HAP-1 (cell line): ENCODE measurements at regions not wholly inside any gene's neighbourhood (a gene's known extent, or its start where the extent isn't known, plus 50 kb on each side); places are given as distances from the start of the nearest gene placed in this dataset.

Experiments used
- DNase-seq, 2 experiments: peaks; one replicate each; pipeline ENCODE4 v3.0.0-alpha.2; 2016 to 2020; ENCODE audit warnings: low spot score in 2 of 2
- H3K27me3 ChIP-seq: fragments of 250-450 bp; sonication (Bioruptor Pico); 2 replicates; pipeline ENCODE4 v1.5.1; 2020; ENCODE audit warnings: low read depth, mild to moderate bottlenecking, moderate library complexity
- H3K36me3 ChIP-seq: fragments of 250-450 bp; sonication (Bioruptor Pico); replicated peaks from 2 replicates; pipeline ENCODE4 v1.5.1; 2020; ENCODE audit warnings: mild to moderate bottlenecking
- H3K4me1 ChIP-seq: fragments of 250-450 bp; sonication (Bioruptor Pico); 2 replicates; pipeline ENCODE4 v1.5.1; 2020; ENCODE audit warnings: mild to moderate bottlenecking
- H3K4me3 ChIP-seq: fragments of 250-450 bp; sonication (Bioruptor Pico); 2 replicates; pipeline ENCODE4 v1.5.1; 2020; ENCODE audit warnings: mild to moderate bottlenecking, moderate library complexity
- H3K9me3 ChIP-seq: fragments of 250-450 bp; sonication (Bioruptor Pico); 2 replicates; pipeline ENCODE4 v1.5.1; 2020; ENCODE audit warnings: mild to moderate bottlenecking, moderate library complexity
- in situ Hi-C: fragments of 300-500 bp; cut with MboI; formaldehyde crosslinking; loops from 3 replicates; pipeline ENCODE4 v1.14.3; 2020; ENCODE audit warnings: low sequenced_read_pairs, inconsistent platforms, mixed read lengths

GRCh38 chr10:84990713-84991112, 662.3 kb downstream of the CCSER2 start:
- no peak overlapping the region for H3K4me3 ChIP-seq

GRCh38 chr10:84991301-84991700, 662.9 kb downstream of the CCSER2 start:
- Histone ChIP-seq H3K27me3 (no peaks in the 10 kb centered on the region), H3K36me3 (no peaks in the 10 kb centered on the region), H3K4me3 (no peak overlapping the region), H3K4me1 (no peaks in the 10 kb centered on the region), H3K9me3 (no peaks in the 10 kb centered on the region)
- DNase-seq: no peak
- in situ Hi-C loops: no loop called here

More at GRCh38 chr10:84990713-84991112, 662.3 kb downstream of the CCSER2 start:
- no peaks in the 10 kb centered on the region for H3K9me3 ChIP-seq
- H3K36me3 ChIP-seq: no peaks in the 10 kb centered on the region
- H3K27me3 ChIP-seq: no peaks in the 10 kb centered on the region
- in situ Hi-C loops: no loop called here
- H3K4me1 ChIP-seq: no peaks in the 10 kb centered on the region
- DNase-seq: no peak

GRCh38 chr10:84993251-84994035, 665.1 kb downstream of the CCSER2 start:
- DNase-seq: no peak
- H3K9me3 ChIP-seq: no peaks in the 10 kb centered on the region
- no peaks in the 10 kb centered on the region for H3K27me3 ChIP-seq
- no peak overlapping the region for H3K4me3 ChIP-seq
- no peaks in the 10 kb centered on the region for H3K4me1 ChIP-seq
- H3K36me3 ChIP-seq: no peaks in the 10 kb centered on the region
- in situ Hi-C loops: no loop called here

- Histone ChIP-seq H3K9me3 (no peaks in the 10 kb centered on the region), H3K36me3 (no peaks in the 10 kb centered on the region), H3K4me1 (no peaks in the 10 kb centered on the region), H3K27me3 (no peaks in the 10 kb centered on the region), H3K4me3 (no peak overlapping the region)
- no peak for DNase-seq
- in situ Hi-C loops: no loop called here
Measured at GRCh38 chr10:84994722-84995121, 666.3 kb downstream of the CCSER2 start.

- no peaks in the 10 kb centered on the region for H3K36me3 ChIP-seq
- in situ Hi-C loops: no loop called here
- no peak for DNase-seq
Measured at GRCh38 chr10:84996580-84996979, 668.2 kb downstream of the CCSER2 start.

GRCh38 chr10:84997870-84998269, 669.5 kb downstream of the CCSER2 start:
- no peak overlapping the region for H3K4me3 ChIP-seq
- no peaks in the 10 kb centered on the region for H3K27me3 ChIP-seq
- no peak for DNase-seq
- H3K36me3 ChIP-seq: no peaks in the 10 kb centered on the region
- in situ Hi-C loops: no loop called here
- no peaks in the 10 kb centered on the region for H3K4me1 ChIP-seq
- no peaks in the 10 kb centered on the region for H3K9me3 ChIP-seq

More at GRCh38 chr10:84996580-84996979, 668.2 kb downstream of the CCSER2 start:
- Histone ChIP-seq H3K4me3 (no peak overlapping the region), H3K9me3 (no peaks in the 10 kb centered on the region), H3K4me1 (no peaks in the 10 kb centered on the region), H3K27me3 (no peaks in the 10 kb centered on the region)

GRCh38 chr10:84999929-85000328, 671.5 kb downstream of the CCSER2 start:
- H3K4me3 ChIP-seq: no peak overlapping the region
- H3K27me3 ChIP-seq: no peaks in the 10 kb centered on the region
- in situ Hi-C loops: no loop called here
- DNase-seq: no peak
- no peaks in the 10 kb centered on the region for H3K4me1 ChIP-seq
- H3K9me3 ChIP-seq: no peaks in the 10 kb centered on the region
- H3K36me3 ChIP-seq: no peaks in the 10 kb centered on the region

- in situ Hi-C loops: no loop called here
- Histone ChIP-seq H3K27me3 (no peaks in the 10 kb centered on the region), H3K4me3 (no peak overlapping the region), H3K4me1 (no peaks in the 10 kb centered on the region), H3K36me3 (no peaks in the 10 kb centered on the region), H3K9me3 (no peaks in the 10 kb centered on the region)
- DNase-seq: no peak
Measured at GRCh38 chr10:85003083-85003482, 674.7 kb downstream of the CCSER2 start.

GRCh38 chr10:85008488-85009184, 680.2 kb downstream of the CCSER2 start:
- no peaks in the 10 kb centered on the region for H3K27me3 ChIP-seq
- in situ Hi-C loops: no loop called here
- DNase-seq: no peak
- no peaks in the 10 kb centered on the region for H3K4me1 ChIP-seq
- H3K36me3 ChIP-seq: no peaks in the 10 kb centered on the region
- no peak overlapping the region for H3K4me3 ChIP-seq
- no peaks in the 10 kb centered on the region for H3K9me3 ChIP-seq

- no peaks in the 10 kb centered on the region for H3K27me3 ChIP-seq
- no peaks in the 10 kb centered on the region for H3K4me1 ChIP-seq
- no peak for DNase-seq
- H3K9me3 ChIP-seq: no peaks in the 10 kb centered on the region
- no peak overlapping the region for H3K4me3 ChIP-seq
- H3K36me3 ChIP-seq: no peaks in the 10 kb centered on the region
- in situ Hi-C loops: no loop called here
Measured at GRCh38 chr10:85012305-85012704, 683.9 kb downstream of the CCSER2 start.

GRCh38 chr10:85026878-85027467, 698.6 kb downstream of the CCSER2 start:
- H3K4me3 ChIP-seq: no peak overlapping the region
- DNase-seq: no peak
- 0 out of 2 replicates have a peak, but pooled peaks cover 3% of the 10 kb centered on the region for H3K9me3 ChIP-seq
- no peaks in the 10 kb centered on the region for H3K36me3 ChIP-seq
- H3K4me1 ChIP-seq: no peaks in the 10 kb centered on the region
- H3K27me3 ChIP-seq: no peaks in the 10 kb centered on the region
- in situ Hi-C loops: no loop called here

GRCh38 chr10:85032981-85033380, 704.6 kb downstream of the CCSER2 start:
- Histone ChIP-seq H3K27me3 (no peaks in the 10 kb centered on the region), H3K36me3 (no peaks in the 10 kb centered on the region), H3K4me1 (no peaks in the 10 kb centered on the region), H3K9me3 (no peaks in the 10 kb centered on the region), H3K4me3 (no peak overlapping the region)
- in situ Hi-C loops: no loop called here
- DNase-seq: no peak

GRCh38 chr10:85036661-85037060, 708.3 kb downstream of the CCSER2 start:
- DNase-seq: no peak
- H3K36me3 ChIP-seq: no peaks in the 10 kb centered on the region
- H3K9me3 ChIP-seq: no peaks in the 10 kb centered on the region
- H3K4me1 ChIP-seq: no peaks in the 10 kb centered on the region
- H3K27me3 ChIP-seq: no peaks in the 10 kb centered on the region
- in situ Hi-C loops: no loop called here
- no peak overlapping the region for H3K4me3 ChIP-seq

- DNase-seq: no peak
- Histone ChIP-seq H3K4me3 (no peak overlapping the region), H3K27me3 (no peaks in the 10 kb centered on the region), H3K36me3 (no peaks in the 10 kb centered on the region), H3K4me1 (no peaks in the 10 kb centered on the region), H3K9me3 (no peaks in the 10 kb centered on the region)
- in situ Hi-C loops: no loop called here
Measured at GRCh38 chr10:85039311-85039710, 710.9 kb downstream of the CCSER2 start.
